HUES6 (cell line): ENCODE measurements at regions not wholly inside any gene's neighbourhood (a gene's known extent, or its start where the extent isn't known, plus 50 kb on each side); places are given as distances from the start of the nearest gene placed in this dataset.

Source experiments
- H3K27ac ChIP-seq: 2 replicates; pipeline ENCODE4 v1.7.0; 2013; ENCODE audit warnings: low read depth, mild to moderate bottlenecking, low read length, inconsistent platforms
- H3K27me3 ChIP-seq: 2 replicates; pipeline ENCODE4 v1.6.1; 2013; ENCODE audit warnings: low read length; ENCODE audit not compliant: control insufficient read depth, insufficient read depth
- H3K36me3 ChIP-seq: 2 replicates; pipeline ENCODE4 v1.6.1; 2013; ENCODE audit warnings: low read length; ENCODE audit not compliant: control insufficient read depth, insufficient read depth
- H3K4me1 ChIP-seq: 2 replicates; pipeline ENCODE4 v1.6.1; 2013; ENCODE audit warnings: low read length; ENCODE audit not compliant: control insufficient read depth, insufficient read depth
- H3K4me3 ChIP-seq: 2 replicates; pipeline ENCODE4 v1.5.1; 2013; ENCODE audit warnings: low read depth, low read length
- H3K9ac ChIP-seq: one replicate; pipeline ENCODE4 v1.6.1; 2013; ENCODE audit warnings: mild to moderate bottlenecking, low read length
- H3K9me3 ChIP-seq: 2 replicates; pipeline ENCODE4 v1.6.1; 2013; ENCODE audit warnings: low read depth, low read length; ENCODE audit not compliant: control insufficient read depth, insufficient read depth

GRCh38 chr4:107131295-107131694 is 95.2 kb upstream of the DKK2 start:
- Histone ChIP-seq H3K36me3 (no peaks in the 10 kb centered on the region), H3K27ac (no peak overlapping the region), H3K9me3 (no peaks in the 10 kb centered on the region), H3K27me3 (no peaks in the 10 kb centered on the region), H3K4me3 (no peak overlapping the region), H3K4me1 (no peaks in the 10 kb centered on the region), H3K9ac (no peak overlapping the region)

GRCh38 chr4:107130157-107130556 is 94.0 kb upstream of the DKK2 start:
- H3K4me3 ChIP-seq = no peak overlapping the region
- no peaks in the 10 kb centered on the region for H3K27me3 ChIP-seq
- H3K36me3 ChIP-seq = no peaks in the 10 kb centered on the region
- H3K9ac ChIP-seq = no peak overlapping the region
- no peaks in the 10 kb centered on the region for H3K9me3 ChIP-seq
- no peak overlapping the region for H3K27ac ChIP-seq
- no peaks in the 10 kb centered on the region for H3K4me1 ChIP-seq

- Histone ChIP-seq H3K9me3 (no peaks in the 10 kb centered on the region), H3K36me3 (no peaks in the 10 kb centered on the region), H3K27me3 (no peaks in the 10 kb centered on the region), H3K27ac (no peak overlapping the region), H3K4me3 (no peak overlapping the region), H3K9ac (no peak overlapping the region), H3K4me1 (no peaks in the 10 kb centered on the region)
Measured at GRCh38 chr4:107129611-107130010, 93.5 kb upstream of the DKK2 start.

- no peak overlapping the region for H3K4me3 ChIP-seq
- H3K27ac ChIP-seq = no peak overlapping the region
- no peaks in the 10 kb centered on the region for H3K9me3 ChIP-seq
- no peaks in the 10 kb centered on the region for H3K4me1 ChIP-seq
- H3K9ac ChIP-seq = no peak overlapping the region
- no peaks in the 10 kb centered on the region for H3K27me3 ChIP-seq
- no peaks in the 10 kb centered on the region for H3K36me3 ChIP-seq
Measured at GRCh38 chr4:107129076-107129475, 93.0 kb upstream of the DKK2 start.

- H3K4me3 ChIP-seq = no peak overlapping the region
- no peak overlapping the region for H3K9ac ChIP-seq
Measured at GRCh38 chr4:107128116-107128515, 92.0 kb upstream of the DKK2 start.

GRCh38 chr4:107125496-107125895 is 89.4 kb upstream of the DKK2 start:
- H3K9me3 ChIP-seq = no peaks in the 10 kb centered on the region

More at GRCh38 chr4:107128116-107128515, 92.0 kb upstream of the DKK2 start:
- H3K36me3 ChIP-seq = no peaks in the 10 kb centered on the region
- no peaks in the 10 kb centered on the region for H3K9me3 ChIP-seq
- H3K27ac ChIP-seq = no peak overlapping the region
- H3K27me3 ChIP-seq = no peaks in the 10 kb centered on the region
- no peaks in the 10 kb centered on the region for H3K4me1 ChIP-seq

GRCh38 chr4:107122736-107123135 is 86.6 kb upstream of the DKK2 start:
- Histone ChIP-seq H3K27ac (no peak overlapping the region), H3K9me3 (no peaks in the 10 kb centered on the region), H3K36me3 (no peaks in the 10 kb centered on the region), H3K4me3 (no peak overlapping the region), H3K4me1 (peaks cover 6% of the 10 kb centered on the region), H3K9ac (no peak overlapping the region), H3K27me3 (no peaks in the 10 kb centered on the region)

More at GRCh38 chr4:107125496-107125895, 89.4 kb upstream of the DKK2 start:
- H3K27me3 ChIP-seq = no peaks in the 10 kb centered on the region
- H3K27ac ChIP-seq = no peak overlapping the region
- no peaks in the 10 kb centered on the region for H3K36me3 ChIP-seq
- H3K4me1 ChIP-seq = peaks cover 5% of the 10 kb centered on the region
- H3K9ac ChIP-seq = no peak overlapping the region
- H3K4me3 ChIP-seq = no peak overlapping the region

- no peaks in the 10 kb centered on the region for H3K36me3 ChIP-seq
- H3K9me3 ChIP-seq = no peaks in the 10 kb centered on the region
- no peak overlapping the region for H3K9ac ChIP-seq
- H3K27ac ChIP-seq = no peak overlapping the region
- H3K4me1 ChIP-seq = peaks cover 6% of the 10 kb centered on the region
- no peaks in the 10 kb centered on the region for H3K27me3 ChIP-seq
- H3K4me3 ChIP-seq = no peak overlapping the region
Measured at GRCh38 chr4:107120661-107121060, 84.5 kb upstream of the DKK2 start.

- Histone ChIP-seq H3K9me3 (no peaks in the 10 kb centered on the region), H3K9ac (no peak overlapping the region), H3K27me3 (no peaks in the 10 kb centered on the region), H3K4me1 (peaks cover 6% of the 10 kb centered on the region), H3K27ac (no peak overlapping the region), H3K4me3 (no peak overlapping the region), H3K36me3 (no peaks in the 10 kb centered on the region)
Measured at GRCh38 chr4:107117726-107118125, 81.6 kb upstream of the DKK2 start.

GRCh38 chr4:107115185-107115847 is 79.2 kb upstream of the DKK2 start:
- Histone ChIP-seq H3K4me3 (no peak overlapping the region), H3K4me1 (no peaks in the 10 kb centered on the region), H3K36me3 (no peaks in the 10 kb centered on the region), H3K27ac (no peak overlapping the region), H3K9me3 (no peaks in the 10 kb centered on the region; the same call in 1 of the 2 replicates), H3K27me3 (no peaks in the 10 kb centered on the region), H3K9ac (no peak overlapping the region)

GRCh38 chr4:107114059-107114458 is 77.9 kb upstream of the DKK2 start:
- H3K9me3 ChIP-seq = no peaks in the 10 kb centered on the region; the same call in 1 of the 2 replicates
- no peak overlapping the region for H3K4me3 ChIP-seq
- no peaks in the 10 kb centered on the region for H3K4me1 ChIP-seq

More at GRCh38 chr4:107114059-107114458, 77.9 kb upstream of the DKK2 start:
- Histone ChIP-seq H3K9ac (no peak overlapping the region), H3K27me3 (no peaks in the 10 kb centered on the region), H3K36me3 (no peaks in the 10 kb centered on the region), H3K27ac (no peak overlapping the region)
